SH-SY5Y (cell line): ENCODE measurements at regions not wholly inside any gene's neighbourhood (a gene's known extent, or its start where the extent isn't known, plus 50 kb on each side); places are given as distances from the start of the nearest gene placed in this dataset.
A peak's percentile ranks its signal among the peaks of the same experiment; 100 is the strongest.

Experiments used
- GATA2 ChIP-seq: IDR thresholded peaks from 2 replicates; pipeline ENCODE4 v1.6.1; 2011; ENCODE audit warnings: mild to moderate bottlenecking, low read depth, low read length
- GATA3 ChIP-seq: IDR thresholded peaks from 2 replicates; pipeline ENCODE4 v1.6.1; 2011; ENCODE audit warnings: low read depth, mild to moderate bottlenecking, low read length, moderate library complexity

GRCh38 chr13:73837147-73837546 lies 297.1 kb downstream of the KLF12 start:
- peak; percentile 83 for TF ChIP-seq GATA2
- TF ChIP-seq GATA3, result peak; percentile 72; the same call in 1 of the 2 replicates
